Fibroblast of the aortic adventitia (primary cell): ENCODE measurements at regions not wholly inside any gene's neighbourhood (a gene's known extent, or its start where the extent isn't known, plus 50 kb on each side); places are given as distances from the start of the nearest gene placed in this dataset.

Experiments used
- DNase-seq: peaks from one replicate; pipeline ENCODE4 v3.0.0-alpha.2; 2010; ENCODE audit warnings: low read depth
- H3K4me3 ChIP-seq: 2 replicates; pipeline ENCODE4 v1.5.1; 2011; ENCODE audit warnings: low read depth, mild to moderate bottlenecking, control low read depth, low read length, moderate library complexity
- TF ChIP-seq, protein P1 (sequence below): IDR thresholded peaks from 2 replicates; pipeline ENCODE4 v1.5.1; 2011; ENCODE audit warnings: mild to moderate bottlenecking, low read length, control low read depth, inconsistent platforms; ENCODE audit not compliant: insufficient read depth

DNA sequence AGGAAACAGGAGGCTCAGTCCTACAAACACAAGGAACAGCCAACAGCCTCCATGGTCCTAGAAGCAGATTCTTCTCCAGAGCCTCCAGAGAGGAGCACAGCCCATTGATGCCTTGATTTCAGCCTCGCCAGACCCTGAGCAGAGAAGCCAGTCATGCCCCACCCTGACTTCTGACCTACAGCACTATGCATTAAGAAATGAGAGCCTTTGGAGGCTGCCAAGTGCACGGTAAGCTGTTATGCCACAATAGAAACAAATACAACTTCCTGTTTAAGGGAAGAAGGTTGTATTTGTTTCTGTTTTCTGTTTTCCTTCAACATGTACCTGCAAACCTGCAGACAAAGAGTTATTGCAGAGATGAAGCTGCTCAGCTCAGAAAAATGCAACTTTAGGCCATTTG lies 181.3 kb upstream of the AGAP1 start:
- TF ChIP-seq, protein P1, sequence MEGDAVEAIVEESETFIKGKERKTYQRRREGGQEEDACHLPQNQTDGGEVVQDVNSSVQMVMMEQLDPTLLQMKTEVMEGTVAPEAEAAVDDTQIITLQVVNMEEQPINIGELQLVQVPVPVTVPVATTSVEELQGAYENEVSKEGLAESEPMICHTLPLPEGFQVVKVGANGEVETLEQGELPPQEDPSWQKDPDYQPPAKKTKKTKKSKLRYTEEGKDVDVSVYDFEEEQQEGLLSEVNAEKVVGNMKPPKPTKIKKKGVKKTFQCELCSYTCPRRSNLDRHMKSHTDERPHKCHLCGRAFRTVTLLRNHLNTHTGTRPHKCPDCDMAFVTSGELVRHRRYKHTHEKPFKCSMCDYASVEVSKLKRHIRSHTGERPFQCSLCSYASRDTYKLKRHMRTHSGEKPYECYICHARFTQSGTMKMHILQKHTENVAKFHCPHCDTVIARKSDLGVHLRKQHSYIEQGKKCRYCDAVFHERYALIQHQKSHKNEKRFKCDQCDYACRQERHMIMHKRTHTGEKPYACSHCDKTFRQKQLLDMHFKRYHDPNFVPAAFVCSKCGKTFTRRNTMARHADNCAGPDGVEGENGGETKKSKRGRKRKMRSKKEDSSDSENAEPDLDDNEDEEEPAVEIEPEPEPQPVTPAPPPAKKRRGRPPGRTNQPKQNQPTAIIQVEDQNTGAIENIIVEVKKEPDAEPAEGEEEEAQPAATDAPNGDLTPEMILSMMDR: no peak
- no peak for DNase-seq
- H3K4me3 ChIP-seq: no peak overlapping the region

DNA sequence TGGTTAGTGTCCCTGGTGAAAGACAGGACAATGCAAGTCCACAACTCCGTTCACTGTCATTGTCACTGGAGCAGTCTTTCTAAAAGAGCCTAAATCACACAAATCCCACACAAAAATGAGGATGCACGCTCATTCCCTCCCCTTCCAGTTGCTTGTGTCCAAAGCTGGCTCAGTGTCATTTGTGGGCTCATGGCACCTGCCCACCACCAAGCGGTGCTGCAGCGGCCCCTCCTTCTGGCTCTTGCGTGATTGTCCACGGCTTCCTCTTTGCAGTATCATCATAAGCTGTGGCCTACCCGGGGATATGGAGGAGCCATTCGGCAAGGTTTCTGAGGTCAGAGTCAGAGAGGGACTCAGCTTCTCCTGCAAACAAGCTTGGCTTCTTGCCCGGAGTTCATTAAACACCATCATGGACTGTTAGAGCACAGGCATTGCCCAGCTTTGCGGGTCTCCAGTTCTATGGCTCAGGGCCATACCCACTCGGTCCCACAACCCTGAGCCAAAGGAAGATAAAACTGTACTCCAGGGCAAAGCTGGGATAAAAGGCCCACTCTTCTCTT lies 179.4 kb upstream of the AGAP1 start:
- DNase-seq: no peak
- no peak overlapping the region for H3K4me3 ChIP-seq
- TF ChIP-seq, protein P1: no peak

DNA sequence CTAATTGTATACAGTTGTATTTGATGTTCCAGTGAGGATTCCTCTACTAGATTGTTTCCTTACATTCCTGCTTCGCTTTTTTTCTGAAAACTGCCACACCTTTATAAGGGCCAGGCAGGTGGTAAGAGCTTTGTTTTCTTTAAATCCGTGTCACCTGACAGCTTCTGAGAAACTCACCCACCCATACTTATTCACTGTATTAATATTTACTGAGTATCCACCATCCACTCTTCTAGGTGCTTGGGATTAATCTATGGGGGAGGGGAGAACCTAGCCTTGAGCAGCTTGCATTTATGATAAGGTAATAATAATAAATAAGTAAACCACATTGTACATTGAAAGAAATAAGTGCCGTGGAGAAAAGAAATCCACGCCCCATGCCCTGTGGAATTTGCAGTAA lies 174.7 kb upstream of the AGAP1 start:
- H3K4me3 ChIP-seq: no peak overlapping the region
- no peak for DNase-seq
- TF ChIP-seq, protein P1: no peak

DNA sequence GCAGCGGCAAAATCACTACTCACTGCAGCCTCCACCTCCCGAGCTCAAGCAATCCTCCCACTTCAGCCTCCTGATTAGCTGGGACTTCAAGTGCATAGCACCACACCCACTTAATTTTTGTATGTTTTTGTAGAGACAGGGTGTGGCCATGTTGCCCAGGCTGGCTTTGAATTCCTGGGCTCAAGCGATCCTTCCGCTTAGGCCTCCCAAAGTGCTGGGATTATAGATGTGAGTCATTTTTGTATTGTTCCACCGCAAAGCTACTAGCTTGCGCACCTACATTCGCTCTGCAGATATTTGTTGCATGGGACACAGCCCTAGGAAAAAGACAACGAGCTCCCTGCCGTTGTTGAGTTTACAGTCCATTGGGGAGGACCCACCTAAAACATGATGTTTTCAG lies 173.5 kb upstream of the AGAP1 start:
- TF ChIP-seq, protein P1: no peak
- no peak overlapping the region for H3K4me3 ChIP-seq
- DNase-seq: no peak

DNA sequence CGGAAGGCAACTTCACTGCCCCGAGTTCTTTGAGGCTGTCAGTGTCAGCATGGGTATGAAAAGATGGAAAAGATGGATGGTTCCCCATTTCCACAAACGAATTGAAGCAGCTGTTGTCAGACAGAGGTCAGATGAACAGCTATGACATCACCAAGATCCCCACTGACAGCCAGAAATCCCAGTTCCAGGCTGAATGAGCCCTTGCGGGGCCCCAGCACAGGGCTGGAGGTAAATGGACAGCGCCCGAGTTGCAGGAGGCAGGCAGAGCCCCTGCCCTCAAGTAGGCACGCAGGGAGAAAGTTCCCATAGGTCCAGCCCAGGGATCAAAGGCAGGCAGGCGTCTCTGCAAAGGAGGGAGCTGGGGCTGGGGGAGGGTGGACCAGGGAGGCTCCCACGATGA lies 169.5 kb upstream of the AGAP1 start:
- H3K4me3 ChIP-seq: no peak overlapping the region
- no peak for DNase-seq
- TF ChIP-seq, protein P1: no peak

DNA sequence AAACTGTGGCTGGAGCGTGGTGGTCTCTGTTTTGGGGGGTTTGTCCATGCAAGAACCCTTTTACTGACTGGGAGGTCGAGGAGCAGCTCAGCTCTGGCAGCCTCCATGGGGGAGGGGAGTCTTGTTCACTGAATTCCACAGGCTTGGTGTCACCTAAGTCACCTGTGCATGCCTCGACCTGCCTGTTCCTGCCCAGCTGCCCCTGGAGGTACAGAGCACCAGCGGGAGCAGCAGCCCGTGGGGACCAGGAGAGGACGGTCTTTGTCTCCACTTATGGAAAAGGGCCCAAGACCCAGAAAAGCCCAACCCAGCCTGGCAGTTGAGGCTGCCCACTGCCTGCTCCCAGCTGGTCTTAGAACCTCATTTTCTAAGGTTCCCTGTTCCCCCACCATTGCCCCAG lies 168.7 kb upstream of the AGAP1 start:
- H3K4me3 ChIP-seq: no peak overlapping the region
- TF ChIP-seq, protein P1: no peak
- no peak for DNase-seq

DNA sequence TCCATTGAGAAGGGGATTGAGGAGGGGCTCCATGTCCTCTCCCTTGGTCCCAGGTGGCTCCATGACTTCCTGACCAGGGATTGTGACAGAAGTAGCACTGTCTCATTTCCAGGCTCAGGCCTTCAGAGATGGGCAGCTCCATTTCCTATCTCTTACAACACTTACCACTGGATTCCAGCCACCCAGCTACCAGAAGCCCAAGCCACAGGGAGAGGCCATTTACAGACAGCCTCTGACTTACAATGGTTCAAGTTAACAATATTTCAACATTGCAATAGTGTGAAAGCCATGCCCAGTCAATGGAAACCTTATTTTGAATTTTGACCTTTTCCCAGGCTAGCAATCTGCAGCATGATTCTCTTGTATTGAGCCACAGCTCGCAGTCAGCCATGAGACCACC lies 164.9 kb upstream of the AGAP1 start:
- no peak for DNase-seq
- TF ChIP-seq, protein P1: no peak
- no peak overlapping the region for H3K4me3 ChIP-seq
